K562 (cell line): ENCODE measurements at regions not wholly inside any gene's neighbourhood (a gene's known extent, or its start where the extent isn't known, plus 50 kb on each side); places are given as distances from the start of the nearest gene placed in this dataset.
A peak's percentile ranks its signal among the peaks of the same experiment; 100 is the strongest.

Source experiments
- ATAC-seq: fragments of 200-7000 bp; cut with Tn5 transposase; 3 replicates; pipeline ENCODE4 v1.9.1; 2020; ENCODE audit warnings: moderate library complexity
- BruUV-seq: library from RNA; stranded (reverse); fragments of 400-500 nt; replicated peaks from 2 replicates; lab custom pipeline; 2021; lab: Mats Ljungman, UMichigan
- CTCF ChIA-PET: fragments of 300-600 bp; formaldehyde crosslinking; extraction: SDS; loops from one replicate; lab custom pipeline; 2021; ENCODE audit warnings: low intra/inter-chr PET ratio; lab: Yijun Ruan, JAX
- POLR2A ChIA-PET: fragments of 300-600, 350-650 bp; sonication (Branson Sonifier 250); formaldehyde crosslinking; extraction: SDS; loops from one replicate; lab custom pipeline; 2021; ENCODE audit warnings: antibody characterized with exemption, inconsistent platforms; lab: Yijun Ruan, JAX
- DNase-seq, 4 experiments: peaks; one replicate each; pipeline versions ENCODE4 v3.0.0 to v3.0.0-alpha.2; 2011 to 2018; ENCODE audit warnings: low spot score in 3 of 4, mixed read lengths in 3 of 4; ENCODE audit errors: extremely low read depth in 1 of 4
- FAIRE-seq: peaks from 2 replicates; lab custom pipeline; 2011; peaks lifted over from hg19 to GRCh38; lab: Jason Lieb, UNC
- H2AFZ ChIP-seq: 2 replicates; pipeline ENCODE4 v1.6.0; 2011; ENCODE audit warnings: low read depth, low read length, control low read depth, inconsistent platforms
- H3K27ac ChIP-seq: fragments of 200-600 bp; 3 replicates; pipeline ENCODE4 v1.8.0; 2011; ENCODE audit warnings: low read depth, mild to moderate bottlenecking, control low read depth, inconsistent platforms, low read length, moderate library complexity, mixed read lengths; ENCODE audit errors: extremely low read depth
- H3K27me3 ChIP-seq, 2 experiments: fragments of 300-600 bp in 1 of 2; 2 replicates in 1 of 2; 3 replicates in 1 of 2; pipeline versions ENCODE4 v1.6.0 to v1.8.0; 2011; ENCODE audit warnings: inconsistent platforms in 2 of 2, low read length in 2 of 2, mild to moderate bottlenecking in 1 of 2, mixed read lengths in 1 of 2, moderate library complexity in 1 of 2; ENCODE audit not compliant: control insufficient read depth in 2 of 2, insufficient read depth in 2 of 2
- H3K36me3 ChIP-seq: fragments of 300-600 bp; 3 replicates; pipeline ENCODE4 v1.8.0; 2011; ENCODE audit warnings: mild to moderate bottlenecking, low read length, inconsistent platforms; ENCODE audit not compliant: control insufficient read depth, insufficient read depth
- H3K4me1 ChIP-seq, 2 experiments: fragments of 200-600 bp in 1 of 2; replicated peaks in 1 of 2; 2 replicates in 1 of 2; 3 replicates in 1 of 2; pipeline versions ENCODE4 v1.5.1 to v1.8.0; 2011; ENCODE audit warnings: inconsistent platforms in 2 of 2, low read length in 2 of 2, mild to moderate bottlenecking in 1 of 2, mixed read lengths in 1 of 2, moderate library complexity in 1 of 2; ENCODE audit not compliant: control insufficient read depth in 2 of 2, insufficient read depth in 2 of 2
- H3K4me2 ChIP-seq: 2 replicates; pipeline ENCODE4 v1.6.1; 2011; ENCODE audit warnings: low read length, control low read depth, inconsistent platforms, mixed read lengths; ENCODE audit not compliant: insufficient read depth
- H3K4me3 ChIP-seq: fragments of 200-600 bp; sonication (generic), shearing (Covaris generic); 2 replicates; pipeline ENCODE4 v1.5.1; 2016; ENCODE audit warnings: control low read depth, inconsistent platforms
- H3K79me2 ChIP-seq: fragments of 200-600 bp; 3 replicates; pipeline ENCODE4 v1.8.0; 2011; ENCODE audit warnings: low read length, inconsistent platforms; ENCODE audit not compliant: control insufficient read depth, insufficient read depth
- H3K9ac ChIP-seq, 2 experiments: 2 replicates each; pipeline versions ENCODE4 v1.6.0 to v1.6.1; 2011; ENCODE audit warnings: low read depth in 2 of 2, low read length in 2 of 2, control low read depth in 1 of 2, inconsistent platforms in 1 of 2, mild to moderate bottlenecking in 1 of 2, mixed read lengths in 1 of 2; ENCODE audit not compliant: insufficient read depth in 1 of 2
- H3K9me1 ChIP-seq: one replicate; pipeline ENCODE4 v1.6.0; 2011; ENCODE audit warnings: inconsistent platforms, mild to moderate bottlenecking, low read length, moderate library complexity; ENCODE audit not compliant: control insufficient read depth, insufficient read depth
- H3K9me3 ChIP-seq: replicated peaks from 2 replicates; pipeline ENCODE4 v1.5.1; 2011; ENCODE audit warnings: low read depth, low read length, inconsistent platforms; ENCODE audit not compliant: control insufficient read depth, insufficient read depth
- H4K20me1 ChIP-seq: replicated peaks from 2 replicates; pipeline ENCODE4 v1.6.1; 2011; ENCODE audit warnings: low read length, inconsistent platforms, mixed read lengths; ENCODE audit not compliant: control insufficient read depth, insufficient read depth
- ARID2 ChIP-seq: fragments of 450-650 bp; IDR thresholded peaks from 2 replicates; pipeline ENCODE4 v1.6.1; 2017; ENCODE audit warnings: antibody characterized with exemption, mild to moderate bottlenecking
- RAD21 ChIP-seq, 2 experiments: fragments of 250-450 bp in 1 of 2; fragments of 450-650 bp in 1 of 2; sonication (Bioruptor Pico) in 1 of 2; formaldehyde crosslinking in 1 of 2; IDR thresholded peaks in 1 of 2; conservative IDR thresholded peaks in 1 of 2; 2 replicates each; pipeline versions ENCODE4 v1.4.0 to v1.8.0; 2020 to 2022; ENCODE audit warnings: mild to moderate bottlenecking in 2 of 2, moderate library complexity in 1 of 2
- SMARCC2 ChIP-seq: fragments of 450-650 bp; IDR thresholded peaks from 2 replicates; pipeline ENCODE4 v1.6.1; 2017; ENCODE audit warnings: antibody characterized with exemption, moderate library complexity, mild to moderate bottlenecking, low read depth
- SREBF1 ChIP-seq: fragments of 150-350 bp; IDR thresholded peaks from 2 replicates; pipeline ENCODE4 v1.6.1; 2014; ENCODE audit warnings: antibody characterized with exemption, low read depth, low read length, borderline replicate concordance
- WGBS: fragments of 100-300 bp; shearing (Covaris generic); methylation state at CpG from one replicate; pipeline ENCODE4 v1.1.6; 2016; ENCODE audit warnings: low coverage, mixed read lengths; ENCODE audit not compliant: insufficient coverage; ENCODE audit errors: missing lambda C conversion rate; 5-methylcytosine and 5-hydroxymethylcytosine counted together
- in situ Hi-C: fragments of 300-500 bp; cut with MboI; formaldehyde crosslinking; loops from 4 replicates; pipeline ENCODE4 v1.15.0; 2018; ENCODE audit warnings: inconsistent platforms, mixed read lengths
- intact Hi-C: fragments of 100-400 bp; cut with micrococcal nuclease; formaldehyde crosslinking; loops from 2 replicates; pipeline ENCODE4 v1.14.2; 2022
- TF ChIP-seq, protein P1 (sequence below), 2 experiments: fragments of 450-650 bp; IDR thresholded peaks; 2 replicates each; pipeline ENCODE4 v1.6.1; 2016
- TF ChIP-seq, protein P2 (sequence below): fragments of 450-650 bp; formaldehyde crosslinking; IDR thresholded peaks from 2 replicates; pipeline ENCODE4 v1.4.0; 2020; ENCODE audit warnings: mild to moderate bottlenecking, moderate library complexity
- TF ChIP-seq, protein P3 (sequence below), 3 experiments: IDR thresholded peaks in 2 of 3; conservative IDR thresholded peaks in 1 of 3; 2 replicates each; pipeline ENCODE4 v1.5.1; 2011 to 2012; ENCODE audit warnings: low read length in 3 of 3, mild to moderate bottlenecking in 3 of 3, control low read depth in 2 of 3, improper control_type of control experiment in 1 of 3, inconsistent platforms in 1 of 3, low read depth in 1 of 3, mixed read lengths in 1 of 3, moderate library complexity in 1 of 3; ENCODE audit not compliant: insufficient read depth in 2 of 3

DNA sequence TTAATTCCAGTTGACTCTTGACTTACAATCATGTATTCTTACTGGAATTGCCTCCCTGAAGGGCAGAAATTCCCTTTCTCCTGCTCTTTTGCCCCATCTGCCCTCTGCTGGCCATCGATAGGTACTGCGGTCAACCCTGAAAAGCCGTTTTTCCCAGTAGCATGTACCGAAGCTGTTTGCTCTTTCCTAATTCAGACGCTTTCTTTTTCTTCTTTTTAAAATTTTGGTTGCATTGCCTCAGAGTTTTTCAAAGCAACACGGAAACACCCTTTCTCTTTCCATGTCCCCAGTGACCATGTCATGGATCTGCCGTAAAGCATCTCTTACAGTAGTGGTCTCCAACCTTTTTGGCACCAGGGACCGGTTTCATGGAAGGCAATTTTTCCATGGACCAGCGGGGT, 164.2 kb upstream of the C1orf21 start:
- Histone ChIP-seq H3K4me3 (no peak overlapping the region), H3K27ac (no peak overlapping the region), H3K9ac (no peak overlapping the region), H3K27me3 (peaks cover 14 to 26% of the 10 kb centered on the region in 2 experiments), H3K9me3 (no peaks in the 10 kb centered on the region), H3K4me2 (no peak overlapping the region), H2AFZ (no peak overlapping the region), H3K9me1 (no peaks in the 10 kb centered on the region), H4K20me1 (no peaks in the 10 kb centered on the region), H3K4me1 (no peaks in the 10 kb centered on the region), H3K79me2 (no peaks in the 10 kb centered on the region), H3K36me3 (no peaks in the 10 kb centered on the region)
- intact Hi-C loops = loop anchor here (1.0 to 5.0 kb wide), 3 partner anchors 147 to 565 kb away; no protein-coding TSS in a partner anchor
- BruUV-seq = no TSS peak
- POLR2A ChIA-PET = interaction anchor here (0.7 kb wide), 1 partner anchor 761 kb away, joined by 3 read pairs; no protein-coding TSS in a partner anchor
- FAIRE-seq (peak; percentile 87), ATAC-seq (peak; percentile 77), DNase-seq (peak; percentile 64 to 71 (median 68))
- CTCF ChIA-PET = interaction anchor here (0.6 to 1.5 kb wide), 4 partner anchors 147 to 761 kb away, joined by 4 to 20 read pairs (median 6); no protein-coding TSS in a partner anchor
- 4% methylated on average over 9 of the region's 9 CpGs for WGBS
- in situ Hi-C loops = loop anchor here (10.0 kb wide), 1 partner anchor 328 kb away; no protein-coding TSS in a partner anchor
- TF ChIP-seq SREBF1 (no peak), SMARCC2 (no peak), ARID2 (peak; percentile 51; the same call in 1 of the 2 replicates), RAD21 (CRISPR knock-in tag; conservative IDR thresholded peaks at IDR 0.05 in 1 of 2, IDR thresholded peaks at IDR 0.05 in 1 of 2) (peak; percentile 87 to 90)
- TF ChIP-seq, protein P1, sequence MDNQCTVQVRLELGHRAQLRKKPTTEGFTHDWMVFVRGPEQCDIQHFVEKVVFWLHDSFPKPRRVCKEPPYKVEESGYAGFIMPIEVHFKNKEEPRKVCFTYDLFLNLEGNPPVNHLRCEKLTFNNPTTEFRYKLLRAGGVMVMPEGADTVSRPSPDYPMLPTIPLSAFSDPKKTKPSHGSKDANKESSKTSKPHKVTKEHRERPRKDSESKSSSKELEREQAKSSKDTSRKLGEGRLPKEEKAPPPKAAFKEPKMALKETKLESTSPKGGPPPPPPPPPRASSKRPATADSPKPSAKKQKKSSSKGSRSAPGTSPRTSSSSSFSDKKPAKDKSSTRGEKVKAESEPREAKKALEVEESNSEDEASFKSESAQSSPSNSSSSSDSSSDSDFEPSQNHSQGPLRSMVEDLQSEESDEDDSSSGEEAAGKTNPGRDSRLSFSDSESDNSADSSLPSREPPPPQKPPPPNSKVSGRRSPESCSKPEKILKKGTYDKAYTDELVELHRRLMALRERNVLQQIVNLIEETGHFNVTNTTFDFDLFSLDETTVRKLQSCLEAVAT (IDR thresholded peaks at IDR 0.05) = peak in 1 of 2 experiments; percentile 58; a peak in 1 of 4 replicates
- TF ChIP-seq, protein P2, sequence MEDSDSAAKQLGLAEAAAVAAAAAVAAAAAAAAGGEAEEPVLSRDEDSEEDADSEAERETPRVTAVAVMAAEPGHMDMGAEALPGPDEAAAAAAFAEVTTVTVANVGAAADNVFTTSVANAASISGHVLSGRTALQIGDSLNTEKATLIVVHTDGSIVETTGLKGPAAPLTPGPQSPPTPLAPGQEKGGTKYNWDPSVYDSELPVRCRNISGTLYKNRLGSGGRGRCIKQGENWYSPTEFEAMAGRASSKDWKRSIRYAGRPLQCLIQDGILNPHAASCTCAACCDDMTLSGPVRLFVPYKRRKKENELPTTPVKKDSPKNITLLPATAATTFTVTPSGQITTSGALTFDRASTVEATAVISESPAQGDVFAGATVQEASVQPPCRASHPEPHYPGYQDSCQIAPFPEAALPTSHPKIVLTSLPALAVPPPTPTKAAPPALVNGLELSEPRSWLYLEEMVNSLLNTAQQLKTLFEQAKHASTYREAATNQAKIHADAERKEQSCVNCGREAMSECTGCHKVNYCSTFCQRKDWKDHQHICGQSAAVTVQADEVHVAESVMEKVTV (CRISPR knock-in tag) = peak; percentile 63
- TF ChIP-seq, protein P3, sequence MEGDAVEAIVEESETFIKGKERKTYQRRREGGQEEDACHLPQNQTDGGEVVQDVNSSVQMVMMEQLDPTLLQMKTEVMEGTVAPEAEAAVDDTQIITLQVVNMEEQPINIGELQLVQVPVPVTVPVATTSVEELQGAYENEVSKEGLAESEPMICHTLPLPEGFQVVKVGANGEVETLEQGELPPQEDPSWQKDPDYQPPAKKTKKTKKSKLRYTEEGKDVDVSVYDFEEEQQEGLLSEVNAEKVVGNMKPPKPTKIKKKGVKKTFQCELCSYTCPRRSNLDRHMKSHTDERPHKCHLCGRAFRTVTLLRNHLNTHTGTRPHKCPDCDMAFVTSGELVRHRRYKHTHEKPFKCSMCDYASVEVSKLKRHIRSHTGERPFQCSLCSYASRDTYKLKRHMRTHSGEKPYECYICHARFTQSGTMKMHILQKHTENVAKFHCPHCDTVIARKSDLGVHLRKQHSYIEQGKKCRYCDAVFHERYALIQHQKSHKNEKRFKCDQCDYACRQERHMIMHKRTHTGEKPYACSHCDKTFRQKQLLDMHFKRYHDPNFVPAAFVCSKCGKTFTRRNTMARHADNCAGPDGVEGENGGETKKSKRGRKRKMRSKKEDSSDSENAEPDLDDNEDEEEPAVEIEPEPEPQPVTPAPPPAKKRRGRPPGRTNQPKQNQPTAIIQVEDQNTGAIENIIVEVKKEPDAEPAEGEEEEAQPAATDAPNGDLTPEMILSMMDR (IDR thresholded peaks at IDR 0.05 in 2 of 3, conservative IDR thresholded peaks at IDR 0.05 in 1 of 3; ENCODE audit: insufficient read depth in 2 of 3, low read depth in 1 of 3, low read length in 3 of 3) = peak; percentile 86 to 95 (median 92)
